GM12891 (cell line): ENCODE measurements at regions not wholly inside any gene's neighbourhood (a gene's known extent, or its start where the extent isn't known, plus 50 kb on each side); places are given as distances from the start of the nearest gene placed in this dataset.

Experiments
- POLR2A ChIP-seq: IDR thresholded peaks from 2 replicates; pipeline ENCODE4 v1.6.1; 2011; ENCODE audit warnings: low read depth, low read length, control low read depth
- TAF1 ChIP-seq: IDR thresholded peaks from 2 replicates; pipeline ENCODE4 v1.6.1; 2011; ENCODE audit warnings: low read depth, low read length, control low read depth

- no peak for TF ChIP-seq POLR2A
- TF ChIP-seq TAF1: no peak
Observed at GRCh38 chr2:161103451-161103831, 56.8 kb upstream of the TANK start.
